AG10803 (cell line): ENCODE measurements at regions not wholly inside any gene's neighbourhood (a gene's known extent, or its start where the extent isn't known, plus 50 kb on each side); places are given as distances from the start of the nearest gene placed in this dataset.

Experiments
- DNase-seq: peaks from one replicate; pipeline ENCODE4 v3.0.0; 2010; ENCODE audit warnings: low read depth
- H3K4me3 ChIP-seq: 2 replicates; pipeline ENCODE4 v1.5.1; 2011; ENCODE audit warnings: mild to moderate bottlenecking, low read length, control low read depth
- TF ChIP-seq, protein P1 (sequence below): conservative IDR thresholded peaks from 2 replicates; pipeline ENCODE4 v1.5.1; 2011; ENCODE audit warnings: mild to moderate bottlenecking, low read length, control low read depth, inconsistent platforms

DNA sequence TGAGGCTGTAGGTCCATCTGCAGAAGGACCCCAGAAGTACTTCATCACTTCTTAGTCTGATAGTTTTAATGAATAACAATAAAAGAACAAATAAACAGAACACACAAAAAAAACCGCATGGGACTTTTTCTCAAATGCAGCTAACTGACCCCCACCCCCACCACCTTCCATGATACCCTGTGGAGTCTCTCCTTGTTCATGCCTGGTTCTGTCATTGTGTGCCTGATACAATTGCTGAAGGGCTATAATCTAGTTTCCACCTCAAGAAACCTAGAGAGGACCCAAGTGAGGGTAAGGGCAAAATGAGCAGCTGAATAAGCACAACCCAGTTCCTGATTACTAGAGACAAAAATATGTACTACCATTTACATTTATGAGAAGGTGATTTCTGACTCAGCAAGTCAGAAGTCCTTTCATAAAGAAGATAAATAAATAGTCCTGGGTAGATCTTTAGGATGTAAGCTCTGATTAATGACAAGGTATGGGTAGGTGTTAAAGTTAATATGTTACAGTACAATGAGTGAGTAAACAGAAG is 155.1 kb downstream of the TMA16 start:
- H3K4me3 ChIP-seq = no peak overlapping the region
- TF ChIP-seq, protein P1, sequence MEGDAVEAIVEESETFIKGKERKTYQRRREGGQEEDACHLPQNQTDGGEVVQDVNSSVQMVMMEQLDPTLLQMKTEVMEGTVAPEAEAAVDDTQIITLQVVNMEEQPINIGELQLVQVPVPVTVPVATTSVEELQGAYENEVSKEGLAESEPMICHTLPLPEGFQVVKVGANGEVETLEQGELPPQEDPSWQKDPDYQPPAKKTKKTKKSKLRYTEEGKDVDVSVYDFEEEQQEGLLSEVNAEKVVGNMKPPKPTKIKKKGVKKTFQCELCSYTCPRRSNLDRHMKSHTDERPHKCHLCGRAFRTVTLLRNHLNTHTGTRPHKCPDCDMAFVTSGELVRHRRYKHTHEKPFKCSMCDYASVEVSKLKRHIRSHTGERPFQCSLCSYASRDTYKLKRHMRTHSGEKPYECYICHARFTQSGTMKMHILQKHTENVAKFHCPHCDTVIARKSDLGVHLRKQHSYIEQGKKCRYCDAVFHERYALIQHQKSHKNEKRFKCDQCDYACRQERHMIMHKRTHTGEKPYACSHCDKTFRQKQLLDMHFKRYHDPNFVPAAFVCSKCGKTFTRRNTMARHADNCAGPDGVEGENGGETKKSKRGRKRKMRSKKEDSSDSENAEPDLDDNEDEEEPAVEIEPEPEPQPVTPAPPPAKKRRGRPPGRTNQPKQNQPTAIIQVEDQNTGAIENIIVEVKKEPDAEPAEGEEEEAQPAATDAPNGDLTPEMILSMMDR = no peak
- DNase-seq = no peak

DNA sequence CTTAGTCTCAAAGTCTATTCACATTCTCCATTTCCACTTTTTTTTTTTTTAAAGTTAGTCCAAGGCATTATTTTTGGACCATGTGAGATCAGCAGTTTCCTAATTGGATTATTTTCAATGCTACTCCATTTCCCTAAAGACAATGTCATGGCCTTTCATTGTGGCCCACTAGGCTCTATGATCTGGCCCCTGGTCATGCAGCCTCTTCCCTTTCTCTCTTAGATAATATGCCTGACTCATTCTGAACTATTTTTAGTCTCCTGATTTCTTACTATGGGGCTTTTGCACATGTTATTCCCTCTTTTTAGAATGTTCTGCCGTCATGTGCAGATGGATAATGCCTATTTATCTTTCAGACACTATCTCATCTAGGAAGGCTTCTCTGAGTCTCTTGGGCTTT is 157.3 kb downstream of the TMA16 start:
- H3K4me3 ChIP-seq = no peak overlapping the region
- TF ChIP-seq, protein P1 = no peak
- no peak for DNase-seq

DNA sequence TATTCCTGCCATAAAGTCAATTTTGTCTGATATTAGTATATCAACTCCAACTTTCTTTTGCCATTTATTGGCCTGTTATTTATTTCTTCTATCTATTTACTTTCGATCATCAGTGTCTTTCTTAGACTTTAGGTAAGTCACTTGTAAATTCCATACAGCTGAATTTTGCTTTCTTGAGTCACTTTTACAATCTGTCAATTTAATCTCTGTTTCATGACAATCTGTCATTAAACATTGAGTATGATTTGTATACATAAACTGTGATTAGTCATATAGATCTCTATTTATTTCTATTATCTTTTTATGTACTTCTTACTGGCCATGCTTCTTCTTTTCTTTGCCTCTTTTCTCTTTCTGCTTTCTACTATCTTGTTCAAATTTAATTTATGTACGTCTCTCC is 160.1 kb downstream of the TMA16 start:
- no peak for DNase-seq
- H3K4me3 ChIP-seq = no peak overlapping the region
- TF ChIP-seq, protein P1 = no peak

DNA sequence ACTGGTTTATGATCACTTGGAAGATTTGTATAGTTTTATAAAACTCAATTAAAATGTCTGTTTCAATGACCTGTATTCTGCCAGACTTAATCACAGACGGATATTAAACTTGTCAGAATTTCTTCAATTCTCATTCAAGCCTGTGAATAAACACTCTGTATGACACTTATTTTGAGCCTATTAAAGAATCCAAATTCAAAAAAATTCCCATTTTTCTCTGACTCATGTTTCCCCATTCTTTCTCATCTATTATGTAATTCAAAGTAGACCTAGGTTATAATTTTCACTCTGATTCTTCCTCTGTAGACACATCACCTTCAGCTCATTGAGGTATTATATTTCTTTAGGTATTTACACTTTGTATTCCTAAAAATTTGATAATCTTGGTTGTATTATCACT is 166.1 kb downstream of the TMA16 start:
- TF ChIP-seq, protein P1 = no peak
- DNase-seq = no peak
- no peak overlapping the region for H3K4me3 ChIP-seq

DNA sequence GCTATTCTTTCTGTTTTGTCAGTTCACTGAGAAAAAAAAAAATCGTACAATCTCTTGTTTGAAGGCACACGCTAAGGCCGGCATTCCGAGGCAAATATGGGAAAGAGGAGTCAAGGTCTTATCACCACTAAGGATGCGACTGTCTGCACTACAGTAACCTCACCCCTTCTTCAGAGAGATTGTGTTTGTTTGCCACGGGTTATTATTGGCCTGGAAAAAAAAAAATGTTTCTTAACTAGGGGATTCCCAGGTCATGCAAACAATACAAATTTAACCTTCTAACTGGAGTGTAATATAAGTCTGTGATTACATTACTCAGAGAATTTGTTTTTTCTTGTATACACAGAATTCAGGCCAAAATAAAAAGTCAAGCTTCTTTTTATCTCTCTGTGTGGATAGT is 168.3 kb downstream of the TMA16 start:
- H3K4me3 ChIP-seq = no peak overlapping the region
- DNase-seq = no peak
- TF ChIP-seq, protein P1 = no peak

DNA sequence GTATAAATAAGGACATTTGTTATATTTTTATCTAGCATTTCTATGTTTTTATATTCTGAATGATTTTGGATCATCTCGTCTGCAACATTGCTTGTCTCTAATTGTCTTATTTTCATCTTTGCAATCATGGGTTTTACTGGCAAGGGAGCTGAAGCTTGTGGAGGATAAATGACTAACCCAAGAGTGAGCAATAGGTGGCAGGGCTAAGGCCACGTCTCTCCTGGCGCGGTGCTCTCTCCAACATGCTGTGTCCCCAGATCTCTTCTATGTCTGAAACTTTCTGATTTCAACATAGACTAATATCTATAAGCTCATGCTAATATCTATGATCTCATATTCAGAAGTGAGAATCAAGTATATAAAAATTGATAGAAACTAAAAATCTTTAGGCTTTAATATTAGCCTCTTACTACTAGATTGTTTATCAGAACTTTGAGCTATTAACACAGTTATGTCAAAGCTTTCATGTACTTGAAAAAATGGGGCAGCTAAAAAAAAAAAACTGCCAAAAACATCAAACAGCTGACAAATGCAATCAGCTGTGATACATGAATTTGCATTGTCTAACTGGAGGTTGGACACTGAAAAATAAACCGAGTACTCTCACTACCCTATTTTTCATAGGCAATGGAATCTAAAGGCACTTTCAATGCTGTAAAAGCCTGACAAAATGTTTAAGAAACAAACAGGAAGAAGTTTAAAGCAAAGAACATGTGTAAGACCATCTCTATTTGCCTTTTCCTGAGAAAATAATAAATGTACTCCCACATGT is 169.2 kb downstream of the TMA16 start:
- TF ChIP-seq, protein P1 = no peak
- DNase-seq = no peak
- H3K4me3 ChIP-seq = no peak overlapping the region

DNA sequence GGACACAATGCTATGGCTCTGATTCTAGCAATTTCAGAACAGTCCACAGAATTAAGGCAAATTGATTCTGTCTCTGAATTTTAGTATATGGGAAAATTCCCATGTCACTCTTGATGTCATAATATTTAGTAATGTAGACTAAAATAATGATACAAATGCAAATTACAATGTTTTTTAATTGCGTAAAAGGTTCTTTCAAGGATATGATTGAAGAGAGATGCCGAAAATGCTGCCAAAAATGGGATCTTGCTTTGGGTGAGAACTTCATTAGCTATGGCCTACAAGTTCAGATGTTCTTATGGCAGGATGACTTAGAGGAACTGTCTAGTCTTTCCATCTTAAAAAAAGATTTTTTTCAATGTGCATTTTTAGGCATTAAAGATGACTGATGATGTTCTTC is 170.6 kb downstream of the TMA16 start:
- no peak for DNase-seq
- no peak overlapping the region for H3K4me3 ChIP-seq
- TF ChIP-seq, protein P1 = no peak
